Vagina (tissue), 2 donors: ENCODE measurements at regions not wholly inside any gene's neighbourhood (a gene's known extent, or its start where the extent isn't known, plus 50 kb on each side); places are given as distances from the start of the nearest gene placed in this dataset.

ENCODE experiments used
- CTCF ChIP-seq, 3 experiments: fragments of 450-650 bp in 2 of 3; fragments of 200-600 bp in 1 of 3; sonication (generic) in 1 of 3; IDR thresholded peaks; one replicate each; pipeline ENCODE4 v1.5.1; 2017 to 2019; ENCODE audit warnings: antibody characterized with exemption in 3 of 3, mild to moderate bottlenecking in 2 of 3, moderate library complexity in 2 of 3
- POLR2A ChIP-seq, 2 donors: fragments of 450-650 bp; IDR thresholded peaks; one replicate each; pipeline ENCODE4 v1.6.1; 2017; ENCODE audit warnings: antibody characterized with exemption in 2 of 2, mild to moderate bottlenecking in 2 of 2, moderate library complexity in 2 of 2
- POLR2AphosphoS5 ChIP-seq, 2 donors: sonication (generic); formaldehyde crosslinking; IDR thresholded peaks; one replicate each; pipeline ENCODE4 v1.9.0; 2017; ENCODE audit warnings: antibody characterized with exemption in 2 of 2, mild to moderate bottlenecking in 2 of 2, low read depth in 1 of 2; ENCODE audit not compliant: insufficient read depth in 1 of 2

- TF ChIP-seq CTCF (IDR thresholded peaks at IDR 0.05) = no peak
- TF ChIP-seq POLR2A (IDR thresholded peaks at IDR 0.05) = no peak
- no peak for TF ChIP-seq POLR2AphosphoS5 (IDR thresholded peaks at IDR 0.05; ENCODE audit: insufficient read depth in 1 of 2, low read depth in 1 of 2)
These were observed 426.0 kb downstream of the TYW1 start for GRCh38 chr7:67422601-67423000.
